Prostate gland (tissue), 2 donors: ENCODE measurements at regions not wholly inside any gene's neighbourhood (a gene's known extent, or its start where the extent isn't known, plus 50 kb on each side); places are given as distances from the start of the nearest gene placed in this dataset.

Source experiments
- CTCF ChIP-seq, 4 experiments: fragments of 200-600 bp in 2 of 4; fragments of 450-650 bp in 2 of 4; sonication (generic) in 2 of 4; IDR thresholded peaks; 1 replicate in 3 of 4; 2 replicates in 1 of 4; pipeline ENCODE4 v1.5.1; 2016 to 2019; ENCODE audit warnings: antibody characterized with exemption in 4 of 4, mild to moderate bottlenecking in 2 of 4, moderate library complexity in 2 of 4
- POLR2A ChIP-seq: fragments of 450-650 bp; IDR thresholded peaks from one replicate; pipeline ENCODE4 v1.6.1; 2016; ENCODE audit warnings: antibody characterized with exemption, mild to moderate bottlenecking
- POLR2AphosphoS5 ChIP-seq: sonication (generic); formaldehyde crosslinking; IDR thresholded peaks from one replicate; pipeline ENCODE4 v1.6.1; 2017; ENCODE audit warnings: antibody characterized with exemption

DNA sequence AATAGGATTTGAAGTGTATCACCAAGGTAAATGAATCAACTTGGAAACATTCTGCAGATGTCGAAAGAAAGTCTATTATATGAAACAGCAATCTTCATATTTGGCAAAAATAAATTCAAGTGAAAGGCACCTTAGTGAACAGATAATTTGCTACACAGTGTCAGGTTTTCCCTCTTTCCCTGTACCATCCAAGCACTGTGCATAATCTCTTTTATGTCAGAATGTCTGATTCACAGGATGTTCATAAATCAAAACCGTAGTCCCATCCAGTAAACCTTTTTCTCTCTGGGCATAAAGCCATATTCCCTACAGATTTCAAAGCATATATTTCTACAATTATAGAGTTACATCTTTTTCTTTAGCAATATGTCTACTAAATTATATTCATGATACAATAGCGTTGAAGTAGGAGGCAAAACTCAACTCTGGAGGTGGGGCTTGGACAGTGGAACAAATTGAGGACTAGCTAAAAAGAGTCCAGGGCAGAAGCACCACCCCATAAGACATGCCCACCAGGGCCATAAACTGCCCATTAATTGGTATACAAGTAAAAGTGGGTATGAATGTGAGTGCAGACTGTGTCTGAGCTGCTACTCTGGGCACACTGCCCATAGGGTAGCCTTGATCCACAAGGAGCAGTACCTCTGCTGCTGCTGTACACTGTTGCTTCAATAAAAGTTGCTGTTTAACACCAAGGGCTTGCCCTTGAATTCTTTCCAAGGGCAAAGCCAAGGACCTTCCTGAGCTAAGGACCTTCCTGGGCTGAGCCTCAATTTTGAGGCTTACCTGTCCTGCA lies 72.1 kb upstream of the MYCBP2 start:
- TF ChIP-seq POLR2AphosphoS5 (no peak), CTCF (IDR thresholded peaks at IDR 0.05) (no peak), POLR2A (no peak)
